K562 (cell line): ENCODE measurements at regions not wholly inside any gene's neighbourhood (a gene's known extent, or its start where the extent isn't known, plus 50 kb on each side); places are given as distances from the start of the nearest gene placed in this dataset.

Source experiments
- ATAC-seq: fragments of 200-7000 bp; cut with Tn5 transposase; 3 replicates; pipeline ENCODE4 v1.9.1; 2020; ENCODE audit warnings: moderate library complexity
- BruUV-seq: library from RNA; stranded (reverse); fragments of 400-500 nt; replicated peaks from 2 replicates; lab custom pipeline; 2021; lab: Mats Ljungman, UMichigan
- CTCF ChIA-PET: fragments of 300-600 bp; formaldehyde crosslinking; extraction: SDS; loops from one replicate; lab custom pipeline; 2021; ENCODE audit warnings: low intra/inter-chr PET ratio; lab: Yijun Ruan, JAX
- POLR2A ChIA-PET: fragments of 300-600, 350-650 bp; sonication (Branson Sonifier 250); formaldehyde crosslinking; extraction: SDS; loops from one replicate; lab custom pipeline; 2021; ENCODE audit warnings: antibody characterized with exemption, inconsistent platforms; lab: Yijun Ruan, JAX
- DNase-seq, 4 experiments: peaks; one replicate each; pipeline versions ENCODE4 v3.0.0 to v3.0.0-alpha.2; 2011 to 2018; ENCODE audit warnings: low spot score in 3 of 4, mixed read lengths in 3 of 4; ENCODE audit errors: extremely low read depth in 1 of 4
- FAIRE-seq: peaks from 2 replicates; lab custom pipeline; 2011; peaks lifted over from hg19 to GRCh38; lab: Jason Lieb, UNC
- H2AFZ ChIP-seq: 2 replicates; pipeline ENCODE4 v1.6.0; 2011; ENCODE audit warnings: low read depth, low read length, control low read depth, inconsistent platforms
- H3K27ac ChIP-seq: fragments of 200-600 bp; 3 replicates; pipeline ENCODE4 v1.8.0; 2011; ENCODE audit warnings: low read depth, mild to moderate bottlenecking, control low read depth, inconsistent platforms, low read length, moderate library complexity, mixed read lengths; ENCODE audit errors: extremely low read depth
- H3K27me3 ChIP-seq, 2 experiments: fragments of 300-600 bp in 1 of 2; 2 replicates in 1 of 2; 3 replicates in 1 of 2; pipeline versions ENCODE4 v1.6.0 to v1.8.0; 2011; ENCODE audit warnings: inconsistent platforms in 2 of 2, low read length in 2 of 2, mild to moderate bottlenecking in 1 of 2, mixed read lengths in 1 of 2, moderate library complexity in 1 of 2; ENCODE audit not compliant: control insufficient read depth in 2 of 2, insufficient read depth in 2 of 2
- H3K36me3 ChIP-seq: fragments of 300-600 bp; 3 replicates; pipeline ENCODE4 v1.8.0; 2011; ENCODE audit warnings: mild to moderate bottlenecking, low read length, inconsistent platforms; ENCODE audit not compliant: control insufficient read depth, insufficient read depth
- H3K4me1 ChIP-seq, 2 experiments: fragments of 200-600 bp in 1 of 2; replicated peaks in 1 of 2; 2 replicates in 1 of 2; 3 replicates in 1 of 2; pipeline versions ENCODE4 v1.5.1 to v1.8.0; 2011; ENCODE audit warnings: inconsistent platforms in 2 of 2, low read length in 2 of 2, mild to moderate bottlenecking in 1 of 2, mixed read lengths in 1 of 2, moderate library complexity in 1 of 2; ENCODE audit not compliant: control insufficient read depth in 2 of 2, insufficient read depth in 2 of 2
- H3K4me2 ChIP-seq: 2 replicates; pipeline ENCODE4 v1.6.1; 2011; ENCODE audit warnings: low read length, control low read depth, inconsistent platforms, mixed read lengths; ENCODE audit not compliant: insufficient read depth
- H3K4me3 ChIP-seq: fragments of 200-600 bp; sonication (generic), shearing (Covaris generic); 2 replicates; pipeline ENCODE4 v1.5.1; 2016; ENCODE audit warnings: control low read depth, inconsistent platforms
- H3K79me2 ChIP-seq: fragments of 200-600 bp; 3 replicates; pipeline ENCODE4 v1.8.0; 2011; ENCODE audit warnings: low read length, inconsistent platforms; ENCODE audit not compliant: control insufficient read depth, insufficient read depth
- H3K9ac ChIP-seq, 2 experiments: 2 replicates each; pipeline versions ENCODE4 v1.6.0 to v1.6.1; 2011; ENCODE audit warnings: low read depth in 2 of 2, low read length in 2 of 2, control low read depth in 1 of 2, inconsistent platforms in 1 of 2, mild to moderate bottlenecking in 1 of 2, mixed read lengths in 1 of 2; ENCODE audit not compliant: insufficient read depth in 1 of 2
- H3K9me1 ChIP-seq: one replicate; pipeline ENCODE4 v1.6.0; 2011; ENCODE audit warnings: inconsistent platforms, mild to moderate bottlenecking, low read length, moderate library complexity; ENCODE audit not compliant: control insufficient read depth, insufficient read depth
- H3K9me3 ChIP-seq: replicated peaks from 2 replicates; pipeline ENCODE4 v1.5.1; 2011; ENCODE audit warnings: low read depth, low read length, inconsistent platforms; ENCODE audit not compliant: control insufficient read depth, insufficient read depth
- H4K20me1 ChIP-seq: replicated peaks from 2 replicates; pipeline ENCODE4 v1.6.1; 2011; ENCODE audit warnings: low read length, inconsistent platforms, mixed read lengths; ENCODE audit not compliant: control insufficient read depth, insufficient read depth
- DDX20 ChIP-seq: fragments of 450-650 bp; IDR thresholded peaks from 2 replicates; pipeline ENCODE4 v1.6.1; 2016; ENCODE audit warnings: missing genetic modification characterization, low read depth, mild to moderate bottlenecking, missing compliant biosample characterization, moderate library complexity
- LARP7 ChIP-seq: fragments of 450-650 bp; IDR thresholded peaks from 2 replicates; pipeline ENCODE4 v1.6.1; 2016
- MEF2A ChIP-seq: IDR thresholded peaks from 2 replicates; pipeline ENCODE4 v1.6.1; 2011; ENCODE audit warnings: low read depth, mild to moderate bottlenecking, low read length, moderate library complexity; ENCODE audit not compliant: control insufficient read depth
- WHSC1 ChIP-seq: IDR thresholded peaks from one replicate; pipeline ENCODE4 v1.6.1; 2012; ENCODE audit warnings: low read length, control low read depth, inconsistent platforms
- ZNF140 ChIP-seq: fragments of 250-450 bp; sonication (Bioruptor Pico); IDR thresholded peaks from 2 replicates; pipeline ENCODE4 v1.8.0; 2021; ENCODE audit warnings: moderate library complexity, mild to moderate bottlenecking, inconsistent platforms
- WGBS: fragments of 100-300 bp; shearing (Covaris generic); methylation state at CpG from one replicate; pipeline ENCODE4 v1.1.6; 2016; ENCODE audit warnings: low coverage, mixed read lengths; ENCODE audit not compliant: insufficient coverage; ENCODE audit errors: missing lambda C conversion rate; 5-methylcytosine and 5-hydroxymethylcytosine counted together
- in situ Hi-C: fragments of 300-500 bp; cut with MboI; formaldehyde crosslinking; loops from 4 replicates; pipeline ENCODE4 v1.15.0; 2018; ENCODE audit warnings: inconsistent platforms, mixed read lengths
- intact Hi-C: fragments of 100-400 bp; cut with micrococcal nuclease; formaldehyde crosslinking; loops from 2 replicates; pipeline ENCODE4 v1.14.2; 2022
- TF ChIP-seq, protein P1 (sequence below): fragments of 450-650 bp; formaldehyde crosslinking; IDR thresholded peaks from 2 replicates; pipeline ENCODE4 v1.4.0; 2020; ENCODE audit warnings: mild to moderate bottlenecking, moderate library complexity
- TF ChIP-seq, protein P2 (sequence below): sonication (generic); formaldehyde crosslinking; IDR thresholded peaks from 2 replicates; pipeline ENCODE4 v1.8.1; 2022; ENCODE audit warnings: missing genetic modification reagents

GRCh38 chr2:22350621-22351020 is 1034.4 kb upstream of the KLHL29 start:
- Histone ChIP-seq H3K27me3 (no peaks in the 10 kb centered on the region), H3K9me3 (no peaks in the 10 kb centered on the region), H2AFZ (no peak overlapping the region), H3K79me2 (no peaks in the 10 kb centered on the region), H3K4me3 (no peak overlapping the region), H3K27ac (no peak overlapping the region), H3K36me3 (no peaks in the 10 kb centered on the region), H3K4me2 (no peak overlapping the region), H3K4me1 (no peaks in the 10 kb centered on the region), H4K20me1 (no peaks in the 10 kb centered on the region), H3K9ac (no peak overlapping the region), H3K9me1 (no peaks in the 10 kb centered on the region)
- in situ Hi-C loops, result no loop called here
- DNase-seq (no peak), ATAC-seq (no peak), FAIRE-seq (no peak)
- 0% methylated on average over 7 of the region's 7 CpGs for WGBS
- TF ChIP-seq MEF2A, result no peak
- TF ChIP-seq, protein P1, sequence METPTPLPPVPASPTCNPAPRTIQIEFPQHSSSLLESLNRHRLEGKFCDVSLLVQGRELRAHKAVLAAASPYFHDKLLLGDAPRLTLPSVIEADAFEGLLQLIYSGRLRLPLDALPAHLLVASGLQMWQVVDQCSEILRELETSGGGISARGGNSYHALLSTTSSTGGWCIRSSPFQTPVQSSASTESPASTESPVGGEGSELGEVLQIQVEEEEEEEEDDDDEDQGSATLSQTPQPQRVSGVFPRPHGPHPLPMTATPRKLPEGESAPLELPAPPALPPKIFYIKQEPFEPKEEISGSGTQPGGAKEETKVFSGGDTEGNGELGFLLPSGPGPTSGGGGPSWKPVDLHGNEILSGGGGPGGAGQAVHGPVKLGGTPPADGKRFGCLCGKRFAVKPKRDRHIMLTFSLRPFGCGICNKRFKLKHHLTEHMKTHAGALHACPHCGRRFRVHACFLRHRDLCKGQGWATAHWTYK, result no peak
- no peak for TF ChIP-seq DDX20 (tag)
- TF ChIP-seq, protein P2, sequence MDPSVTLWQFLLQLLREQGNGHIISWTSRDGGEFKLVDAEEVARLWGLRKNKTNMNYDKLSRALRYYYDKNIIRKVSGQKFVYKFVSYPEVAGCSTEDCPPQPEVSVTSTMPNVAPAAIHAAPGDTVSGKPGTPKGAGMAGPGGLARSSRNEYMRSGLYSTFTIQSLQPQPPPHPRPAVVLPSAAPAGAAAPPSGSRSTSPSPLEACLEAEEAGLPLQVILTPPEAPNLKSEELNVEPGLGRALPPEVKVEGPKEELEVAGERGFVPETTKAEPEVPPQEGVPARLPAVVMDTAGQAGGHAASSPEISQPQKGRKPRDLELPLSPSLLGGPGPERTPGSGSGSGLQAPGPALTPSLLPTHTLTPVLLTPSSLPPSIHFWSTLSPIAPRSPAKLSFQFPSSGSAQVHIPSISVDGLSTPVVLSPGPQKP, result no peak
- TF ChIP-seq LARP7, result no peak
- no peak for TF ChIP-seq WHSC1
- no peak for TF ChIP-seq ZNF140 (CRISPR knock-in tag)
- CTCF ChIA-PET, result no interaction called here
- intact Hi-C loops, result no loop called here
- BruUV-seq, result no TSS peak
- POLR2A ChIA-PET, result no interaction called here
